ENCODE measurements at regions not wholly inside any gene's neighbourhood (a gene's known extent, or its start where the extent isn't known, plus 50 kb on each side); places are given as distances from the start of the nearest gene placed in this dataset.

DNA sequence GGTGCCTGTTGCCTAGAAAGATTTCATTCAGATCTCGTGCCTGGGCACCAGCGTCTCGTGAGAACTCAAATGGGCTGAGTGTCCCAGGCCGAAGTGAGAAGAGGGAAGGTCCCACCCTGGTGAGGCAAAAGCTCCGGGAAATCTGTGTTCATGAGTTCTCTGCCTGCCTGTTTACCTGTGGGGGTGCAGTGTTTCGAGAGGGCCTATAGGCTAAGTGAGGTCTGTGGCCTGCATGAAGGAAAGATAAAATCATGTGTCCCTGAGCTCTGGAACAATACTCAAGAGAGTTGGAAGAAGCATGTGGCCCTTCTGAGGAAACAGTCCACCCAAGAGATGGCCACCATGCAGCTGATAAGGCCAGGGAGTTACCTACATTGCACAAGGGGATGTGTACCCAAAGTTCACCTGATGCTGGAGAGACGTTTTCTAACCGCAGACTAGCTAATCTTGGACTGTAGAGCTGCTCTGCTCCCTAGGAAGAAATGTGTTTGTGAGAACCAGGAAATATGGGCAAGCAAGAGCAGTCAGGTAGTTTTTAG is 63.5 kb upstream of the ST3GAL5 start:
- TF ChIP-seq, protein P1, sequence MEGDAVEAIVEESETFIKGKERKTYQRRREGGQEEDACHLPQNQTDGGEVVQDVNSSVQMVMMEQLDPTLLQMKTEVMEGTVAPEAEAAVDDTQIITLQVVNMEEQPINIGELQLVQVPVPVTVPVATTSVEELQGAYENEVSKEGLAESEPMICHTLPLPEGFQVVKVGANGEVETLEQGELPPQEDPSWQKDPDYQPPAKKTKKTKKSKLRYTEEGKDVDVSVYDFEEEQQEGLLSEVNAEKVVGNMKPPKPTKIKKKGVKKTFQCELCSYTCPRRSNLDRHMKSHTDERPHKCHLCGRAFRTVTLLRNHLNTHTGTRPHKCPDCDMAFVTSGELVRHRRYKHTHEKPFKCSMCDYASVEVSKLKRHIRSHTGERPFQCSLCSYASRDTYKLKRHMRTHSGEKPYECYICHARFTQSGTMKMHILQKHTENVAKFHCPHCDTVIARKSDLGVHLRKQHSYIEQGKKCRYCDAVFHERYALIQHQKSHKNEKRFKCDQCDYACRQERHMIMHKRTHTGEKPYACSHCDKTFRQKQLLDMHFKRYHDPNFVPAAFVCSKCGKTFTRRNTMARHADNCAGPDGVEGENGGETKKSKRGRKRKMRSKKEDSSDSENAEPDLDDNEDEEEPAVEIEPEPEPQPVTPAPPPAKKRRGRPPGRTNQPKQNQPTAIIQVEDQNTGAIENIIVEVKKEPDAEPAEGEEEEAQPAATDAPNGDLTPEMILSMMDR (conservative IDR thresholded peaks at IDR 0.05), result no peak
- no peak for TF ChIP-seq ZFX (IDR thresholded peaks at IDR 0.05)

All from C4-2B (cell line).